ENCODE measurements at regions not wholly inside any gene's neighbourhood (a gene's known extent, or its start where the extent isn't known, plus 50 kb on each side); places are given as distances from the start of the nearest gene placed in this dataset.

- peaks cover 22% of the 10 kb centered on the region for H3K9me3 Mint-ChIP-seq
- TF ChIP-seq CTCF (IDR thresholded peaks at IDR 0.05): no peak
- no peak for DNase-seq
- no peak overlapping the region for H3K27ac Mint-ChIP-seq
- no peaks in the 10 kb centered on the region for H3K4me1 Mint-ChIP-seq
- peaks cover 10% of the 10 kb centered on the region for H3K27me3 Mint-ChIP-seq (ENCODE audit: low read depth, poor library complexity)
- H3K4me3 Mint-ChIP-seq: no peak overlapping the region
- no peaks in the 10 kb centered on the region for H3K36me3 Mint-ChIP-seq (ENCODE audit: low read depth)
These were observed 94.2 kb upstream of the SLIT3 start for GRCh38 chr5:169395136-169395535.

- no peak overlapping the region for H3K4me3 Mint-ChIP-seq
- no peak for TF ChIP-seq CTCF (IDR thresholded peaks at IDR 0.05)
- H3K4me1 Mint-ChIP-seq: no peaks in the 10 kb centered on the region
- no peaks in the 10 kb centered on the region for H3K36me3 Mint-ChIP-seq (ENCODE audit: low read depth)
- peaks cover 22% of the 10 kb centered on the region for H3K9me3 Mint-ChIP-seq
- no peak overlapping the region for H3K27ac Mint-ChIP-seq
- H3K27me3 Mint-ChIP-seq (ENCODE audit: low read depth, poor library complexity): peaks cover 10% of the 10 kb centered on the region
- no peak for DNase-seq
These were observed 93.4 kb upstream of the SLIT3 start for GRCh38 chr5:169394371-169394770.

- TF ChIP-seq CTCF (IDR thresholded peaks at IDR 0.05): no peak
- Mint-ChIP-seq H3K4me1 (no peaks in the 10 kb centered on the region), H3K36me3 (ENCODE audit: low read depth) (no peaks in the 10 kb centered on the region), H3K4me3 (no peak overlapping the region), H3K27me3 (ENCODE audit: low read depth, poor library complexity) (peaks cover 13% of the 10 kb centered on the region), H3K27ac (no peak overlapping the region), H3K9me3 (peaks cover 20% of the 10 kb centered on the region)
- DNase-seq: no peak
These were observed 93.0 kb upstream of the SLIT3 start for GRCh38 chr5:169393907-169394306.

GRCh38 chr5:169390265-169390664, 89.3 kb upstream of the SLIT3 start:
- no peak for DNase-seq
- no peak overlapping the region for H3K27ac Mint-ChIP-seq
- H3K27me3 Mint-ChIP-seq (ENCODE audit: low read depth, poor library complexity): peaks cover 14% of the 10 kb centered on the region
- no peak for TF ChIP-seq CTCF (IDR thresholded peaks at IDR 0.05)
- no peaks in the 10 kb centered on the region for H3K4me1 Mint-ChIP-seq
- no peak overlapping the region for H3K4me3 Mint-ChIP-seq
- no peaks in the 10 kb centered on the region for H3K36me3 Mint-ChIP-seq (ENCODE audit: low read depth)
- H3K9me3 Mint-ChIP-seq: peaks cover 6% of the 10 kb centered on the region

GRCh38 chr5:169389318-169389717, 88.4 kb upstream of the SLIT3 start:
- peaks cover 14% of the 10 kb centered on the region for H3K27me3 Mint-ChIP-seq (ENCODE audit: low read depth, poor library complexity)
- no peak for DNase-seq
- H3K4me3 Mint-ChIP-seq: no peak overlapping the region
- no peak overlapping the region for H3K27ac Mint-ChIP-seq
- TF ChIP-seq CTCF (IDR thresholded peaks at IDR 0.05): no peak
- H3K9me3 Mint-ChIP-seq: peaks cover 6% of the 10 kb centered on the region
- H3K4me1 Mint-ChIP-seq: peaks cover 8% of the 10 kb centered on the region
- H3K36me3 Mint-ChIP-seq (ENCODE audit: low read depth): no peaks in the 10 kb centered on the region

GRCh38 chr5:169385636-169386035, 84.7 kb upstream of the SLIT3 start:
- Mint-ChIP-seq H3K4me1 (peaks cover 9% of the 10 kb centered on the region), H3K36me3 (ENCODE audit: low read depth) (no peaks in the 10 kb centered on the region), H3K27me3 (ENCODE audit: low read depth, poor library complexity) (peaks cover 9% of the 10 kb centered on the region), H3K27ac (no peak overlapping the region), H3K9me3 (peaks cover 29% of the 10 kb centered on the region), H3K4me3 (no peak overlapping the region)
- no peak for DNase-seq
- no peak for TF ChIP-seq CTCF (IDR thresholded peaks at IDR 0.05)
